ENCODE measurements at regions not wholly inside any gene's neighbourhood (a gene's known extent, or its start where the extent isn't known, plus 50 kb on each side); places are given as distances from the start of the nearest gene placed in this dataset.

GRCh38 chr19:33902802-33903488 is 106.3 kb downstream of the KCTD15 start:
- Histone ChIP-seq H4K20me1 (ENCODE audit: insufficient read depth, low read length) (no peaks in the 10 kb centered on the region), H3K4me3 (replicated peaks in 1 of 3; ENCODE audit: low read depth in 2 of 3, low read length in 3 of 3) (no peak overlapping the region), H3K9me3 (replicated peaks in 1 of 2; ENCODE audit: control insufficient read depth in 1 of 2, insufficient read depth in 1 of 2, low read length in 2 of 2) (peaks cover 9 to 25% of the 10 kb centered on the region in 2 donors), H2AFZ (ENCODE audit: insufficient read depth, low read depth, low read length, poor library complexity, severe bottlenecking) (no peak overlapping the region), H3K79me2 (ENCODE audit: insufficient read depth, low read length) (no peaks in the 10 kb centered on the region), H3K36me3 (replicated peaks in 1 of 2; ENCODE audit: control insufficient read depth in 1 of 2, insufficient read depth in 2 of 2, low read length in 2 of 2) (no peaks in the 10 kb centered on the region), H3K9ac (ENCODE audit: insufficient read depth, low read length, poor library complexity, severe bottlenecking) (no peak overlapping the region), H3K4me1 (ENCODE audit: control insufficient read depth in 1 of 2, insufficient read depth in 2 of 2, low read length in 2 of 2) (peaks cover 0 to 4% of the 10 kb centered on the region in 2 donors), H3K27me3 (ENCODE audit: control insufficient read depth in 2 of 2, insufficient read depth in 2 of 2, low read length in 2 of 2) (peaks cover 38 to 41% of the 10 kb centered on the region in 2 donors), H3K27ac (ENCODE audit: low read depth in 1 of 2, low read length in 2 of 2) (no peak overlapping the region), H3K4me2 (replicated peaks; ENCODE audit: extremely low read depth, low read length, poor library complexity, severe bottlenecking) (no peak overlapping the region)
- intact Hi-C loops (cut with micrococcal nuclease) = no loop called here
- Mint-ChIP-seq H3K27me3 (ENCODE audit: low read depth in 3 of 3) (peaks cover 38 to 64% (median 47%) of the 10 kb centered on the region in 3 donors), H3K9me3 (peaks cover 7 to 26% (median 18%) of the 10 kb centered on the region in 7 donors), H3K36me3 (no peaks in the 10 kb centered on the region), H3K4me1 (peaks cover 6% of the 10 kb centered on the region), H3K27ac (no peak overlapping the region), H3K4me3 (peak overlapping the region in 1 of 2 donors; percentile 68)
- no peak for DNase-seq
- no peak for TF ChIP-seq CTCF (IDR thresholded peaks at IDR 0.05)
- 83% methylated on average over 2 of the region's 22 CpGs for WGBS (ENCODE audit: insufficient coverage)

- Histone ChIP-seq H3K4me3 (replicated peaks in 1 of 3; ENCODE audit: low read depth in 2 of 3, low read length in 3 of 3) (no peak overlapping the region), H3K9ac (ENCODE audit: insufficient read depth, low read length, poor library complexity, severe bottlenecking) (no peak overlapping the region), H3K27ac (ENCODE audit: low read depth in 1 of 2, low read length in 2 of 2) (no peak overlapping the region), H4K20me1 (ENCODE audit: insufficient read depth, low read length) (no peaks in the 10 kb centered on the region), H3K9me3 (replicated peaks in 1 of 2; ENCODE audit: control insufficient read depth in 1 of 2, insufficient read depth in 1 of 2, low read length in 2 of 2) (peaks cover 9 to 21% of the 10 kb centered on the region in 2 donors), H3K36me3 (replicated peaks in 1 of 2; ENCODE audit: control insufficient read depth in 1 of 2, insufficient read depth in 2 of 2, low read length in 2 of 2) (no peaks in the 10 kb centered on the region), H3K79me2 (ENCODE audit: insufficient read depth, low read length) (no peaks in the 10 kb centered on the region), H3K27me3 (ENCODE audit: control insufficient read depth in 2 of 2, insufficient read depth in 2 of 2, low read length in 2 of 2) (peaks cover 42 to 46% of the 10 kb centered on the region in 2 donors), H3K4me1 (ENCODE audit: control insufficient read depth in 1 of 2, insufficient read depth in 2 of 2, low read length in 2 of 2) (peaks cover 0 to 4% of the 10 kb centered on the region in 2 donors), H2AFZ (ENCODE audit: insufficient read depth, low read depth, low read length, poor library complexity, severe bottlenecking) (no peak overlapping the region), H3K4me2 (replicated peaks; ENCODE audit: extremely low read depth, low read length, poor library complexity, severe bottlenecking) (no peak overlapping the region)
- Mint-ChIP-seq H3K4me1 (peaks cover 6% of the 10 kb centered on the region), H3K36me3 (no peaks in the 10 kb centered on the region), H3K9me3 (peaks cover 5 to 21% (median 13%) of the 10 kb centered on the region in 7 donors), H3K4me3 (no peak overlapping the region), H3K27me3 (ENCODE audit: low read depth in 3 of 3) (peaks cover 38 to 66% (median 51%) of the 10 kb centered on the region in 3 donors), H3K27ac (no peak overlapping the region)
- 100% methylated on average over 1 of the region's 9 CpGs for WGBS (ENCODE audit: insufficient coverage)
- DNase-seq = no peak
- no peak for TF ChIP-seq CTCF (IDR thresholded peaks at IDR 0.05)
- intact Hi-C loops (cut with micrococcal nuclease) = no loop called here
These were observed 106.8 kb downstream of the KCTD15 start for GRCh38 chr19:33903489-33903850.
